ENCODE measurements at regions not wholly inside any gene's neighbourhood (a gene's known extent, or its start where the extent isn't known, plus 50 kb on each side); places are given as distances from the start of the nearest gene placed in this dataset.

GRCh38 chr3:189555558-189555881, 75.7 kb upstream of the TP63 start:
- H3K27me3 ChIP-seq (ENCODE audit: control insufficient read depth, insufficient read depth, low read length): no peaks in the 10 kb centered on the region
- no peaks in the 10 kb centered on the region for H3K36me3 ChIP-seq (ENCODE audit: control insufficient read depth, insufficient read depth, low read length)
- no peak overlapping the region for H3K4me3 ChIP-seq (ENCODE audit: insufficient read depth, low read depth, low read length)
- no CpG with 5 or more reads among the region's 1 CpG for WGBS, 2 experiments (ENCODE audit: extremely low coverage in 2 of 2, insufficient read length in 1 of 2)
- H3K79me1 ChIP-seq (ENCODE audit: low read depth in 1 of 2, low read length in 2 of 2): no peaks in the 10 kb centered on the region
- no TSS peak for BruUV-seq (replicated peaks)
- H2BK5ac ChIP-seq (ENCODE audit: low read depth, low read length, poor library complexity, severe bottlenecking): no peak overlapping the region
- no peak overlapping the region for H3K18ac ChIP-seq (ENCODE audit: low read depth, low read length)
- intact Hi-C loops (cut with micrococcal nuclease): no loop called here
- H2AK9ac ChIP-seq (replicated peaks; ENCODE audit: low read depth, low read length, poor library complexity): no peak overlapping the region
- no peak overlapping the region for H4K8ac ChIP-seq (ENCODE audit: low read depth in 2 of 2, low read length in 2 of 2)
- in situ Hi-C loops (cut with MboI; ENCODE audit: low sequenced_read_pairs): no loop called here
- H2BK20ac ChIP-seq (ENCODE audit: low read depth, low read length): no peak overlapping the region
- no peak overlapping the region for H3K14ac ChIP-seq (replicated peaks; ENCODE audit: low read depth, low read length)
- ATAC-seq (ENCODE audit: low read depth) (no peak), DNase-seq (no peak)
- H3K56ac ChIP-seq (ENCODE audit: extremely low read depth, insufficient read depth, low read length): no peak overlapping the region
- CTCF ChIA-PET: no interaction called here
- no peak overlapping the region for H3K9ac ChIP-seq (ENCODE audit: low read depth, low read length)
- no peak overlapping the region for H2BK120ac ChIP-seq (ENCODE audit: low read depth, low read length)
- H4K91ac ChIP-seq (ENCODE audit: insufficient read depth, low read depth, low read length): no peak overlapping the region
- H3K4ac ChIP-seq (ENCODE audit: low read depth, low read length): no peak overlapping the region
- no peak overlapping the region for H3K23ac ChIP-seq (ENCODE audit: low read depth, low read length)
- no peak overlapping the region for H2BK15ac ChIP-seq (ENCODE audit: low read depth, low read length)
- H3K27ac ChIP-seq (ENCODE audit: insufficient read depth, low read length): no peak overlapping the region
- no peaks in the 10 kb centered on the region for H3K9me1 ChIP-seq (ENCODE audit: insufficient read depth, low read length)
- H3K4me2 ChIP-seq (ENCODE audit: low read depth, low read length): no peak overlapping the region
- H4K20me1 ChIP-seq (ENCODE audit: insufficient read depth, low read length): no peaks in the 10 kb centered on the region
- no peak overlapping the region for H2AK5ac ChIP-seq (ENCODE audit: low read depth, low read length)
- H3K4me1 ChIP-seq (ENCODE audit: control insufficient read depth, insufficient read depth, low read length): no peaks in the 10 kb centered on the region
- dilution Hi-C loops (cut with HindIII; ENCODE audit: low sequenced_read_pairs, unreplicated experiment): no loop called here
- TF ChIP-seq POLR2A (IDR thresholded peaks at IDR 0.05; ENCODE audit: low read depth, low read length): no peak
- TF ChIP-seq BHLHE40 (IDR thresholded peaks at IDR 0.05; ENCODE audit: low read depth, low read length): no peak
- TF ChIP-seq MAFK (IDR thresholded peaks at IDR 0.05; ENCODE audit: low read depth, low read length): no peak
- no peak for TF ChIP-seq CEBPB (IDR thresholded peaks at IDR 0.05; ENCODE audit: low read depth, low read length)
- TF ChIP-seq NFE2L2 (IDR thresholded peaks at IDR 0.05; ENCODE audit: low read depth, low read length): no peak
- no peak for TF ChIP-seq RCOR1 (IDR thresholded peaks at IDR 0.05; ENCODE audit: insufficient replicate concordance, low read length)
- no peak overlapping the region for H4K5ac ChIP-seq (ENCODE audit: low read depth, low read length)
- no peak overlapping the region for H2AFZ ChIP-seq (replicated peaks; ENCODE audit: low read length, poor library complexity)
- POLR2A ChIA-PET (ENCODE audit: unreplicated experiment): no interaction called here
- H3K9me3 ChIP-seq (ENCODE audit: control insufficient read depth, insufficient read depth, low read length): no peaks in the 10 kb centered on the region
